ENCODE measurements at regions not wholly inside any gene's neighbourhood (a gene's known extent, or its start where the extent isn't known, plus 50 kb on each side); places are given as distances from the start of the nearest gene placed in this dataset.

GRCh38 chr10:70964881-70965280, 76.5 kb upstream of the PCBD1 start:
- in situ Hi-C loops (cut with MboI; ENCODE audit: low pct_unique_long_range_greater_than_20kb, low sequenced_read_pairs, unreplicated experiment), result no loop called here
- DNase-seq (ENCODE audit: low spot score), result no peak

GRCh38 chr10:70965566-70965965, 77.2 kb upstream of the PCBD1 start:
- TF ChIP-seq CTCF (IDR thresholded peaks at IDR 0.05; ENCODE audit: extremely low read depth, insufficient read depth, missing control alignments), result no peak
- DNase-seq (ENCODE audit: low spot score), result no peak
- in situ Hi-C loops (cut with MboI; ENCODE audit: low pct_unique_long_range_greater_than_20kb, low sequenced_read_pairs, unreplicated experiment), result no loop called here

More at GRCh38 chr10:70964881-70965280, 76.5 kb upstream of the PCBD1 start:
- no peak for TF ChIP-seq CTCF (IDR thresholded peaks at IDR 0.05; ENCODE audit: extremely low read depth, insufficient read depth, missing control alignments)

- no peak for TF ChIP-seq CTCF (IDR thresholded peaks at IDR 0.05; ENCODE audit: extremely low read depth, insufficient read depth, missing control alignments)
- in situ Hi-C loops (cut with MboI; ENCODE audit: low pct_unique_long_range_greater_than_20kb, low sequenced_read_pairs, unreplicated experiment), result no loop called here
- DNase-seq (ENCODE audit: low spot score), result no peak
These were observed 78.5 kb upstream of the PCBD1 start for GRCh38 chr10:70966646-70967553.

- in situ Hi-C loops (cut with MboI; ENCODE audit: low pct_unique_long_range_greater_than_20kb, low sequenced_read_pairs, unreplicated experiment), result no loop called here
- no peak for TF ChIP-seq CTCF (IDR thresholded peaks at IDR 0.05; ENCODE audit: extremely low read depth, insufficient read depth, missing control alignments)
- peak; percentile 76 for DNase-seq (ENCODE audit: low spot score)
These were observed 79.5 kb upstream of the PCBD1 start for GRCh38 chr10:70967591-70968587.

- in situ Hi-C loops (cut with MboI; ENCODE audit: low pct_unique_long_range_greater_than_20kb, low sequenced_read_pairs, unreplicated experiment), result no loop called here
- no peak for TF ChIP-seq CTCF (IDR thresholded peaks at IDR 0.05; ENCODE audit: extremely low read depth, insufficient read depth, missing control alignments)
- no peak for DNase-seq (ENCODE audit: low spot score)
These were observed 80.8 kb upstream of the PCBD1 start for GRCh38 chr10:70969188-70969587.

GRCh38 chr10:70970830-70971229, 82.5 kb upstream of the PCBD1 start:
- no peak for TF ChIP-seq CTCF (IDR thresholded peaks at IDR 0.05; ENCODE audit: extremely low read depth, insufficient read depth, missing control alignments)
- in situ Hi-C loops (cut with MboI; ENCODE audit: low pct_unique_long_range_greater_than_20kb, low sequenced_read_pairs, unreplicated experiment), result no loop called here
- no peak for DNase-seq (ENCODE audit: low spot score)
